VCaP (cell line): ENCODE measurements at regions not wholly inside any gene's neighbourhood (a gene's known extent, or its start where the extent isn't known, plus 50 kb on each side); places are given as distances from the start of the nearest gene placed in this dataset.

ENCODE experiments used
- H3K27ac ChIP-seq: fragments of 450-650 bp; 2 replicates; pipeline ENCODE4 v1.5.1; 2017
- CTCF ChIP-seq: fragments of 450-650 bp; conservative IDR thresholded peaks from 2 replicates; pipeline ENCODE4 v1.5.1; 2017; ENCODE audit warnings: mild to moderate bottlenecking, moderate library complexity

GRCh38 chr1:245091818-245092637 lies 62.8 kb upstream of the KIF26B start:
- no peak for TF ChIP-seq CTCF
- H3K27ac ChIP-seq = peak overlapping the region; percentile 73

GRCh38 chr1:245091171-245091621 lies 63.6 kb upstream of the KIF26B start:
- H3K27ac ChIP-seq = peak overlapping the region; percentile 73
- TF ChIP-seq CTCF = no peak

GRCh38 chr1:245090491-245091090 lies 64.2 kb upstream of the KIF26B start:
- peak overlapping the region; percentile 73 for H3K27ac ChIP-seq
- no peak for TF ChIP-seq CTCF

GRCh38 chr1:245087723-245088122 lies 67.1 kb upstream of the KIF26B start:
- TF ChIP-seq CTCF = no peak
- no peak overlapping the region for H3K27ac ChIP-seq

- no peak for TF ChIP-seq CTCF
- H3K27ac ChIP-seq = no peak overlapping the region
These were observed 68.3 kb upstream of the KIF26B start for GRCh38 chr1:245086389-245086969.

GRCh38 chr1:245085508-245086095 lies 69.2 kb upstream of the KIF26B start:
- TF ChIP-seq CTCF = no peak
- no peak overlapping the region for H3K27ac ChIP-seq

- TF ChIP-seq CTCF = no peak
- H3K27ac ChIP-seq = no peak overlapping the region
These were observed 70.2 kb upstream of the KIF26B start for GRCh38 chr1:245084551-245084950.
